COLO829 (cell line): ENCODE measurements at regions not wholly inside any gene's neighbourhood (a gene's known extent, or its start where the extent isn't known, plus 50 kb on each side); places are given as distances from the start of the nearest gene placed in this dataset.
"Not testable (repeated sequence)": the region's sequence is repeated elsewhere in the genome, so short reads cannot be mapped to it uniquely, and the experiment has no call there.

ENCODE experiments used
- DNase-seq: peaks from one replicate; pipeline ENCODE4 v3.0.0; 2012; ENCODE audit warnings: low spot score

- no peak for DNase-seq
Observed at GRCh38 chr14:45972416-45972815, 679.2 kb downstream of the RPL10L start.

GRCh38 chr14:45970621-45971020 lies 681.0 kb downstream of the RPL10L start:
- no peak for DNase-seq

- no peak for DNase-seq
Observed at GRCh38 chr14:45968037-45968436, 683.5 kb downstream of the RPL10L start.

- DNase-seq, result no peak
Observed at GRCh38 chr14:45949479-45949878, 696.5 kb upstream of the MIS18BP1 start.

GRCh38 chr14:45947830-45948229 lies 694.8 kb upstream of the MIS18BP1 start:
- DNase-seq, result no peak

- DNase-seq, result peak; percentile 14
Observed at GRCh38 chr14:45946251-45946650, 693.2 kb upstream of the MIS18BP1 start.

- DNase-seq, result no peak
Observed at GRCh38 chr14:45940318-45940717, 687.3 kb upstream of the MIS18BP1 start.

- no peak for DNase-seq
Observed at GRCh38 chr14:45939572-45939971, 686.6 kb upstream of the MIS18BP1 start.

- DNase-seq, result peak; percentile 24
Observed at GRCh38 chr14:45919995-45920394, 667.0 kb upstream of the MIS18BP1 start.

GRCh38 chr14:45916340-45916953 lies 663.4 kb upstream of the MIS18BP1 start:
- no peak for DNase-seq

GRCh38 chr14:45907782-45908181 lies 654.8 kb upstream of the MIS18BP1 start:
- no peak for DNase-seq

- no peak for DNase-seq
Observed at GRCh38 chr14:45906257-45906656, 653.3 kb upstream of the MIS18BP1 start.

GRCh38 chr14:45905672-45906071 lies 652.7 kb upstream of the MIS18BP1 start:
- DNase-seq, result no peak

GRCh38 chr14:45904314-45904713 lies 651.3 kb upstream of the MIS18BP1 start:
- no peak for DNase-seq

GRCh38 chr14:45902241-45902640 lies 649.2 kb upstream of the MIS18BP1 start:
- DNase-seq, result no peak

GRCh38 chr14:45897439-45897838 lies 644.4 kb upstream of the MIS18BP1 start:
- no peak for DNase-seq

GRCh38 chr14:45893127-45893526 lies 640.1 kb upstream of the MIS18BP1 start:
- DNase-seq, result no peak

GRCh38 chr14:45891417-45892080 lies 638.5 kb upstream of the MIS18BP1 start:
- no peak for DNase-seq

GRCh38 chr14:45888766-45889285 lies 635.8 kb upstream of the MIS18BP1 start:
- not testable (repeated sequence) for DNase-seq

- peak; percentile 28 for DNase-seq
Observed at GRCh38 chr14:45877981-45878380, 625.0 kb upstream of the MIS18BP1 start.

GRCh38 chr14:45868863-45869262 lies 615.9 kb upstream of the MIS18BP1 start:
- DNase-seq, result no peak

- DNase-seq, result no peak
Observed at GRCh38 chr14:45868377-45868776, 615.4 kb upstream of the MIS18BP1 start.

GRCh38 chr14:45867046-45867894 lies 614.3 kb upstream of the MIS18BP1 start:
- no peak for DNase-seq
